IPS DF 19.7 (cell line): ENCODE measurements at regions not wholly inside any gene's neighbourhood (a gene's known extent, or its start where the extent isn't known, plus 50 kb on each side); places are given as distances from the start of the nearest gene placed in this dataset.
"Not testable (repeated sequence)": the region's sequence is repeated elsewhere in the genome, so short reads cannot be mapped to it uniquely, and the experiment has no call there.

Experiments used
- DNase-seq: peaks from one replicate; pipeline ENCODE4 v3.0.0-alpha.2; 2013; ENCODE audit warnings: low read depth, low spot score

- no peak for DNase-seq
These were observed 67.6 kb downstream of the HTR1A start for GRCh38 chr5:63894690-63895089.

- no peak for DNase-seq
These were observed 83.5 kb downstream of the HTR1A start for GRCh38 chr5:63878788-63879187.

- DNase-seq: no peak
These were observed 84.3 kb downstream of the HTR1A start for GRCh38 chr5:63877961-63878360.

- DNase-seq: no peak
These were observed 101.9 kb downstream of the HTR1A start for GRCh38 chr5:63860379-63860778.

GRCh38 chr5:63854076-63854475 is 108.2 kb downstream of the HTR1A start:
- DNase-seq: no peak

- DNase-seq: no peak
These were observed 119.1 kb downstream of the HTR1A start for GRCh38 chr5:63843190-63843589.

- no peak for DNase-seq
These were observed 124.8 kb downstream of the HTR1A start for GRCh38 chr5:63837437-63837836.

- no peak for DNase-seq
These were observed 130.9 kb downstream of the HTR1A start for GRCh38 chr5:63831381-63831780.

GRCh38 chr5:63825984-63826383 is 136.3 kb downstream of the HTR1A start:
- no peak for DNase-seq

- no peak for DNase-seq
These were observed 138.7 kb downstream of the HTR1A start for GRCh38 chr5:63823583-63823982.

- DNase-seq: no peak
These were observed 139.6 kb downstream of the HTR1A start for GRCh38 chr5:63822614-63823013.

GRCh38 chr5:63820577-63820976 is 141.7 kb downstream of the HTR1A start:
- no peak for DNase-seq

GRCh38 chr5:63812693-63813092 is 149.6 kb downstream of the HTR1A start:
- no peak for DNase-seq

- no peak for DNase-seq
These were observed 150.3 kb downstream of the HTR1A start for GRCh38 chr5:63811961-63812360.

DNA sequence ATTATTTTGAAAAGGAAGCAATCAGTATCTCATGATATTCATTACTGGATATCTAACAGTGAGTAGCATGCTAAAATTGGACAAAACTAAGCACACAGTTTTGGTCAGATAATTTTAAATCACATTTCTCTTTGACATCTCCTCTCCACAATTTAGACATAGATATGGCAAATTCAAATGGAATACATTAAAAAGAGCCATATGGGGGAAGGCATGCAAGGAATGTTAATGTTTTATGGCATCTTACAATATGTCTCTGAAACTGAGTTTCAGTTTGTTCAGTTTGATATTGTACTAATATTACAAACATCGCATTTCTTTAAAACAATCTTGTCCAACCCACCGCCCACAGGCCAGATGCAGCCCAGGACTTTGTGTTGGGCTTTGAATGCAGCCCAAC is 151.0 kb downstream of the HTR1A start:
- DNase-seq: no peak

DNA sequence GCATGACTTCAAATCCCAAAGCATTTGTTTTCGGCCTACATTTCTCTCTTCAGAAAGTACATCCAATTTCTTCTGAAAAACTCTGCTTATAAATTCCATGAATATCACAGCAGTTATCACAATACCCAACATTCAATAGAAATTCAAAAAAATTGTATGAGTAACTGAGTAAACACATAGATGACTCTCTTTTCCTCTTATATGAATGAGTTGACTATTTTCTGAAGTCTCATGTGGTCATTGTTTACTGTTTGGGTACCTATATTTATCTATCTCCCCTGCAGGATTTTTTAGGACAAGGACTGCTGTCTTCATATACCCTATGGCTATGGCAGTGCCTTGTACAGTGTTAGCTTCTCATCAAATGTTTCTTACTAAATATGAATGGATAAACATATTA is 157.1 kb downstream of the HTR1A start:
- no peak for DNase-seq

- peak; percentile 12 for DNase-seq
These were observed 159.1 kb downstream of the HTR1A start for GRCh38 chr5:63803165-63803564.

DNA sequence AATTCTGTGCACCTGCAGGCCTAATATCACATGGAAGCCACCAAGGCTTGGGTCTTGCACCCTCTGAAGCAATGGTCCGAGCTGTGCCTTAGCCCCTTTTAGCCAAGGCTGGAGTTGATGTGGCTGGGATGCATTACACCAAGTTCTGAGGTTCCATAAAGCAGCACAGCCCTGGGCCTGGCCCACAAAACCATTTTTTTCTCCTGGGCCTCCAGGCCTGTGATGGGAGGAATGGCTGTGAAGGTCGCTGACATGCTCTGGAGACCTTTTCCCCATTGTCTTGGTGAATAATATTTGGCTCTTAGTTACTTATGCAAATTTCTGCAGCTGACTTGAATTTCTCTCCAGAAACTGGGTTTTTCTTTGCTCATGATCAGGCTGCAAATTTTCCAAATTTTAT is 167.3 kb downstream of the HTR1A start:
- no peak for DNase-seq

GRCh38 chr5:63794296-63794695 is 167.9 kb downstream of the HTR1A start:
- DNase-seq: no peak

DNA sequence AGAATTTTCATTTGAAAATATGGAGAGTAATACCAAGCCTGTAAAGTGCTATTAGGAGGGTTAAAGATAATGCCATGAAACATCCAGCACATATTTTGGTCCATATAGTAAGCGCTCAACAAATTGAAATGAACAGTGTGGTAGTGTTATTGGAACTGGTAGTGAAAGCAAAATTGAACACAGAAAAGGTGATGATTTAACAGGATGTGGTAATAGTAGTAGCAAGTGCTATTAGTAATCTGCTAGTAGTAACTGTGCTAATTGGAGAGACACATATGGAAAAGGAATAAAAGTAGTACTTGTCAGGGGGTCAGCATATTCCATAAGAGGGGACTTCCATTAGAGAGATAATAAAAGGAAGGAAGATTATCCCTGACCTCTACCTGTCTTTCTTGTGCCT is 187.3 kb downstream of the HTR1A start:
- DNase-seq: no peak

- DNase-seq: no peak
These were observed 194.0 kb downstream of the HTR1A start for GRCh38 chr5:63768221-63768620.

GRCh38 chr5:63760965-63761364 is 201.3 kb downstream of the HTR1A start:
- DNase-seq: no peak

GRCh38 chr5:63743096-63743798 is 219.0 kb downstream of the HTR1A start:
- DNase-seq: no peak

DNA sequence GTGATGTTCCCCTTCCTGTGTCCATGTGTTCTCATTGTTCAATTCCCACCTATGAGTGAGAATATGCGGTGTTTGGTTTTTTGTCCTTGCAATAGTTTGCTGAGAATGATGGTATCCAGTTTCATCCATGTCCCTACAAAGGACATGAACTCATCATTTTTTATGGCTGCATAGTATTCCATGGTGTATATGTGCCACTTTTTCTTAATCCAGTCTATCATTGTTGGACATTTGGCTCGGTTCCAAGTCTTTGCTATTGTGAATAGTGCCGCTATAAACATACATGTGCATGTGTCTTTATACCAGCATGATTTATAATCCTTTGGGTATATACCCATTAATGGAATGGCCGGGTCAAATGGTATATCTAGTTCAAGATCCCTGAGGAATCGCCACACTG is 229.4 kb downstream of the HTR1A start:
- DNase-seq: not testable (repeated sequence)
